NB4 (cell line): ENCODE measurements at regions not wholly inside any gene's neighbourhood (a gene's known extent, or its start where the extent isn't known, plus 50 kb on each side); places are given as distances from the start of the nearest gene placed in this dataset.

Experiments
- DNase-seq: peaks from one replicate; pipeline ENCODE4 v3.0.0; 2010; ENCODE audit warnings: low read depth
- H3K4me3 ChIP-seq: one replicate; pipeline ENCODE4 v1.5.1; 2011; ENCODE audit warnings: mild to moderate bottlenecking, low read depth, low read length, moderate library complexity
- MYC ChIP-seq: IDR thresholded peaks from 2 replicates; pipeline ENCODE4 v1.6.1; 2011; ENCODE audit warnings: low read depth, low read length
- POLR2A ChIP-seq: IDR thresholded peaks from 2 replicates; pipeline ENCODE4 v1.6.1; 2011; ENCODE audit warnings: mild to moderate bottlenecking; ENCODE audit not compliant: insufficient read length; ENCODE audit errors: extremely low read depth
- TF ChIP-seq, protein P1 (sequence below): IDR thresholded peaks from 2 replicates; pipeline ENCODE4 v1.6.1; 2011; ENCODE audit warnings: low read depth, low read length
- TF ChIP-seq, protein P2 (sequence below): IDR thresholded peaks from one replicate; pipeline ENCODE4 v1.5.1; 2012; ENCODE audit warnings: low read depth, low read length

DNA sequence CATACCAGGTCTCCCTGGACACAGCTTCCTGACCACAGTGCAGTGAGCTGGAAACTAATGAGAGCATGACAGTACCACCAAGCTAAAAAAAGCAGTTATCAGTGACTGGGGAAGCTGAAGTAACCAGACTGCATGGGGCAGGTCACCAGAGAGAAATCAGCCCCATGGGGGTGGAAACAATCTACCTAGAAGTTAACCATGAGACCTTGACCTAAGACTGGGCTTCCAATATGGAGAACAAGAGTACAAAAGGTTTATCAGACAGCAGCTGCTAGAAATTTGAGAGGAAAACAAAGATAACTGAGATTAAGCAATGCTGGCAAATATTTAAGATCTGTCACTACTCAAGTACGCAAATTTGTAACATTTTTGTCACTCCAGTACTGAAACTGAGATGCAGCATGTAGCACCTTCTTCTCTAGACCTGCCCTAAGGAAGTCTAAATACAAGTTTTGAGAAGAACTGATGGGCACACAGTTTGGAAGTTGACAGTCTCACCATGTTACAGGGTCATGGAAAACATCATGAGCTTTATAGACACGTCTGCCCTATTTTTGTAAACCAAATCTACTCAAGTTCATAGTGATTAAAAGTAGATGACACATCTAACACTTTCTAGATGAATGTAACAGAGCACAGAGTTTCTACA is 2641.8 kb upstream of the PCDH20 start:
- no peak overlapping the region for H3K4me3 ChIP-seq
- no peak for DNase-seq
- TF ChIP-seq POLR2A (no peak), MYC (no peak)
- TF ChIP-seq, protein P1, sequence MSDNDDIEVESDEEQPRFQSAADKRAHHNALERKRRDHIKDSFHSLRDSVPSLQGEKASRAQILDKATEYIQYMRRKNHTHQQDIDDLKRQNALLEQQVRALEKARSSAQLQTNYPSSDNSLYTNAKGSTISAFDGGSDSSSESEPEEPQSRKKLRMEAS: no peak
- TF ChIP-seq, protein P2, sequence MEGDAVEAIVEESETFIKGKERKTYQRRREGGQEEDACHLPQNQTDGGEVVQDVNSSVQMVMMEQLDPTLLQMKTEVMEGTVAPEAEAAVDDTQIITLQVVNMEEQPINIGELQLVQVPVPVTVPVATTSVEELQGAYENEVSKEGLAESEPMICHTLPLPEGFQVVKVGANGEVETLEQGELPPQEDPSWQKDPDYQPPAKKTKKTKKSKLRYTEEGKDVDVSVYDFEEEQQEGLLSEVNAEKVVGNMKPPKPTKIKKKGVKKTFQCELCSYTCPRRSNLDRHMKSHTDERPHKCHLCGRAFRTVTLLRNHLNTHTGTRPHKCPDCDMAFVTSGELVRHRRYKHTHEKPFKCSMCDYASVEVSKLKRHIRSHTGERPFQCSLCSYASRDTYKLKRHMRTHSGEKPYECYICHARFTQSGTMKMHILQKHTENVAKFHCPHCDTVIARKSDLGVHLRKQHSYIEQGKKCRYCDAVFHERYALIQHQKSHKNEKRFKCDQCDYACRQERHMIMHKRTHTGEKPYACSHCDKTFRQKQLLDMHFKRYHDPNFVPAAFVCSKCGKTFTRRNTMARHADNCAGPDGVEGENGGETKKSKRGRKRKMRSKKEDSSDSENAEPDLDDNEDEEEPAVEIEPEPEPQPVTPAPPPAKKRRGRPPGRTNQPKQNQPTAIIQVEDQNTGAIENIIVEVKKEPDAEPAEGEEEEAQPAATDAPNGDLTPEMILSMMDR: no peak

DNA sequence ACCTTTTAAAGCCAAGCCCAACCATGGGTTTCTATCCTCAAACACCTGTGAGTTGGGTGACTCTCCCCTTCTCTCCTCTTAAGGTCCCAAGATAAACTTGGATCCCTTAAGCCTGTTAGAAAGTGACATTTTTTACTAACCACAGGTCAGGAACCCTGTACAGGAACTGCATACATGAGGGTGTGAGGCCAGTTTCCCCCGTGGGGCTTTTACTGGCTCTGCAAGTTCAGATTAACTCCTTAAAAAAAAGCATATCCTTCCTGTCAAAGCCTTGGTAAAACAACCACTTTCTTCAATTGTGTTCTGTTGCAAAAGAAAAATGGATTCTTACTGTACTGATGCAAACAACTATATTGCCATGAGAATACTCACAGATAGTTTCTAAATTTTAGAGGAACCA is 2638.7 kb upstream of the PCDH20 start:
- TF ChIP-seq, protein P2: no peak
- TF ChIP-seq, protein P1: no peak
- TF ChIP-seq MYC (no peak), POLR2A (no peak)
- no peak overlapping the region for H3K4me3 ChIP-seq
- DNase-seq: no peak

DNA sequence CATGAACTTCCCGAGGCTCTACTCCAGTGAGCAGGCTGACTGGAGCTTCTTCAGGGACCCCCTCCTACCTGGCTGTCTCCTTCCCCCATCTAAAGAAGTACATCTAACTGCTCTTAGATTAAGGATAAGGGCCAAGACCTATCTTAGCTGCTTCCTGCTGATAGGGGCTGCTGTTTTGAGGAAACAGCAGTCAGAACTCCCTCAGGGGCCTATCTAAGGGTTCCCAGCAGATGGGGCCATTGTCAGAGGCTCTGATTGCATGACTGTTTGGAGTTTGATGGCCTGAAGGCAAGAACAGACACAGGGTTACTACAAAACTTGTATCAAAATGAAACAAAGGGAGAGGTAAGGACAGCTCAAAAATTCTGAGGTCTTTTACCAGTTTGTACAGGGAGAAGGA is 2636.9 kb upstream of the PCDH20 start:
- DNase-seq: no peak
- TF ChIP-seq MYC (no peak), POLR2A (no peak)
- TF ChIP-seq, protein P1: no peak
- TF ChIP-seq, protein P2: no peak
- no peak overlapping the region for H3K4me3 ChIP-seq

DNA sequence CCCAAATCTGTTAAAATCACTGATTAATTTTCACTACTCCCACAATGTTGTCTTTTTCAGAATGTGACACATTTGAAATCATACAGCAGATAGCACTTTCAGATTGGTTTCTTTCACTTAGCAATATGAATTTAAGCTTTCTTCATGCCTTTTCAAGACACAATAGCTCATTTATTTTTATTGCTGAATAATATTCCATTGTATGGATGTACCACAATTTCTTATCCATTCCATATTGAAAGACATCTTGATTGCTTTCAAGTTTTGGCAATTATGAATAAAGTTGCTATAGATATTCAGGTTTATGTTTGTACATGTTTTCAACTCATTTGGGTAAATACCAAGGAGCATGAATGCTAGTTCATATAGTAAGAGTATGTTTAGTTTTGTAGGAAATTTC is 2635.6 kb upstream of the PCDH20 start:
- DNase-seq: no peak
- H3K4me3 ChIP-seq: no peak overlapping the region
- no peak for TF ChIP-seq POLR2A
- no peak for TF ChIP-seq MYC
- TF ChIP-seq, protein P1: no peak
- TF ChIP-seq, protein P2: no peak

DNA sequence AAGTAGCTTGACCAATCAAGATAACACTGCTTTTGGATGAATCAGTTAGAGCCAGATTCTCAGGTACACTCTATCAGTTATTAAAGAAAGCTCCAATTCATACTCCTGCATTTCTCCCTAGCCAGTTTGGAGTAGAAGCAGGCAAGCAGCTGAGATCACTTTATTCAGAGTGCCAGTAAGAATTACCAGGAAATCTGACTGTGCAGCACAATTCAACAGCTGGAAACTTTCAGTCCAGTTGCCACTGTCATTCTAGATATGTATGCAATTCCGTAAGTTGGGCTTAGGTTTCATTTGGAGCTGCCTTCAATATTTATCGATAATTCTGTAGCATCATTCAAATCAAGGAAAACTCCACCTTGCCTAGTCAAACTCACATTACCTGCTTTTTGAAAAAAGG is 2625.6 kb upstream of the PCDH20 start:
- no peak for DNase-seq
- no peak for TF ChIP-seq MYC
- TF ChIP-seq, protein P1: no peak
- TF ChIP-seq, protein P2: no peak
- TF ChIP-seq POLR2A: no peak
- H3K4me3 ChIP-seq: no peak overlapping the region
